Mononuclear cell (primary cell): ENCODE measurements at regions not wholly inside any gene's neighbourhood (a gene's known extent, or its start where the extent isn't known, plus 50 kb on each side); places are given as distances from the start of the nearest gene placed in this dataset.

Source experiments
- H3K27me3 ChIP-seq: 2 replicates; pipeline ENCODE4 v1.6.0; 2011; ENCODE audit warnings: low read length, control low read depth; ENCODE audit not compliant: insufficient read depth
- H3K4me1 ChIP-seq: 2 replicates; pipeline ENCODE4 v1.5.1; 2011; ENCODE audit warnings: mild to moderate bottlenecking, low read length, control low read depth; ENCODE audit not compliant: insufficient read depth
- H3K4me3 ChIP-seq: 2 replicates; pipeline ENCODE4 v1.5.1; 2011; ENCODE audit warnings: mild to moderate bottlenecking, low read length, moderate library complexity
- H3K9me3 ChIP-seq: 2 replicates; pipeline ENCODE4 v1.5.1; 2011; ENCODE audit warnings: low read depth, mild to moderate bottlenecking, control low read depth, low read length

DNA sequence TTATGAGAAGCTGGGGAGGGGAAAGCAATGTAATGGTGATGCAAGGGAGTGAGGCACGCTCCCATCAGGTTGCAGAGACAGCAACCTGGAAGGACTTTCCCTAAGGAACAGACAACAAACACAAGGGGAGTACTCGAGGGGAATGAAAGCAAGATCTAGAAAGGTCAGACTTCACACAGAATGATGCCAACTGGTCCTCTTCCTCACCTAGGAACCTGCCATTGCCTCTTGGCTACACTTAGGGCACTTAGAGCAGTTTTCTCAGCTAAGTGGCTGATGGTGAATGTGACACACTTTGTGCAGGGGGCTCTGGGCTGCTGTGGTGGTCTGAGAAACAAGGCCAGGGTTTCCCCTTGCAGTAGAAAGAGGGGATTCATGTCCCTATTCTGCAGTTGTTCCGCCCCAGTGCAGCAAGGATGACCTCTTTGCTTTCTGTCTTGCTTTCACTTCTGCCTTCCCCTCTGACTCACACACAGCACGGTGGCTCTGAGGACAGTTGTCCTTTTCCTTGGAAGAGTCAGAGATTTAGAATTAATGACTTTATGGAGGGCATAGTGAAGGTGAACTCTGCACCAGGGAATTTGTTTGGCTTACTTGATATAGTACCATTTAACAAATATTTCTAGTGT lies 394.0 kb upstream of the KLF4 start:
- Histone ChIP-seq H3K4me3 (no peak overlapping the region), H3K4me1 (peaks cover 21% of the 10 kb centered on the region), H3K27me3 (no peaks in the 10 kb centered on the region), H3K9me3 (no peaks in the 10 kb centered on the region)

DNA sequence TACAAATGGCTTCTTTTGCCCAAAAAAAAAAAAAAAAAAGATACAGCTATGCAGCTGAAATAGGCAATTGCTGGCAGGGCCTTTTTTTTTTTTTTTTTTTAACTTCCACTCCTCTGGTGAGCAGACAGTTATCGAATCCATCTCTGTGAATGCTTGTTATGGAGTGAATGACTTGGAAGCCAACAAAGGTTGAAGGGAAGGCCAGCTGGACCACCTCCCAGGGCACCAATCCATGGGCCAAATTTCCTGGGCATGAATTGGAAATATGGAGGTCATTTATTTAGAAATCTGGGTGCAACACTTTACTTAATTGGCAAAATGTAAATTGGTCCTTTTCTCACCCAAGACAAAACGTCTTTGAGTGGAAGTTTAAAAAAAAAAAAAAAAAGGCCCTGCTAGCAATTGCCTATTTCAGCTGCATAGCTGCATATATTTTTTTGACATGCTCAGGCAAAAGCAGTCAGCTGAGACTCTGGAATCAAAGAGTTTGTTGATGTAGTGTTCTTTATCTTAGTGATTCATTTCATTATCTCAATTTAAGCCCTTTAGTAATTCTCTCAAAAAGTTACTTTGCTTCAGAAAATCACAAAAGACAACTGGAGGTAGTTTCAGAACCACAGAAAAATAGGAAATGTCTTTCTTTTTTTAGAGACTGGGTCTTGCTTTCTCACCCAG lies 392.2 kb upstream of the KLF4 start:
- H3K4me1 ChIP-seq, result peaks cover 28% of the 10 kb centered on the region

DNA sequence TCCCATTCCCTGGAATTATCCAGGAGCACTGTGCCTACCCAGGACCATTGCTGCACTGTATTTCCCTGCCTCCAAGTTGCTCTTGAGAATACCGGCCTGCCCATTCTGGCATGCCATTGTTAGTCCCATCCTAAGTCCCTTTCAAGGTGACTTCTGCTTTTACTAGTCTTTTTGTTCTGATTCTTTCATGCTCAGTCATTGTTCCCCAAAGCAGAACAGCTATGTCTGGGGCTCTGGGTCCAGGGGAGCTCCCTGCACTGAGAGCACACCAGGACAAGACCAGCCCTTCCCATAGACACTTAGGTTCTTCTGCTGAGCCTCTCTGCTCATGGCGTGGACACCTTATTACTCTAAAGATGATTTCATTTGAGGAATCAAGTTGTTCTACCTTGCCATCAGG lies 388.9 kb upstream of the KLF4 start:
- Histone ChIP-seq H3K27me3 (no peaks in the 10 kb centered on the region), H3K4me3 (no peak overlapping the region), H3K4me1 (peaks cover 44% of the 10 kb centered on the region), H3K9me3 (no peaks in the 10 kb centered on the region)

More for the DNA sequence above, 392.2 kb upstream of the KLF4 start:
- Histone ChIP-seq H3K4me3 (no peak overlapping the region), H3K27me3 (no peaks in the 10 kb centered on the region), H3K9me3 (no peaks in the 10 kb centered on the region)

DNA sequence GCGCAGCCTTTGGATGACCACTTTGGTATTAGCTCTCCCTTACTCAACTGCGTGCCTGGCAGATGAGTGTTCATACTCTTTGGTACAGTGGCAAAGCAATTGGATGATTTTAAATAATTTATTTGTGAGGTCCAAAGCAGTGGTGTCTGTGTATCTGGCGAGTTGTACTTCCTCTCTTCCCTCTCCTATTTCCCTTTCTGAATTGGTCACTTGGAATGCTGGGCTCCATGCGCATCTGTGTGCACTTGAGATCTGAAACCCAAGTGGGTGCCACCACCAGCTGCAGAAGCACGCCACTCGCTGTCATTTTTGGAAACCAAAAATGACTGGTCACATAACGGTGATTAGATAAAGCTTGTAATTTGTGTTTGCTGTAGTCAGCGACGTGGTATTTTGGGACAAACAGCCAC lies 386.0 kb upstream of the KLF4 start:
- no peak overlapping the region for H3K4me3 ChIP-seq
- H3K27me3 ChIP-seq, result no peaks in the 10 kb centered on the region
- peaks cover 51% of the 10 kb centered on the region for H3K4me1 ChIP-seq

DNA sequence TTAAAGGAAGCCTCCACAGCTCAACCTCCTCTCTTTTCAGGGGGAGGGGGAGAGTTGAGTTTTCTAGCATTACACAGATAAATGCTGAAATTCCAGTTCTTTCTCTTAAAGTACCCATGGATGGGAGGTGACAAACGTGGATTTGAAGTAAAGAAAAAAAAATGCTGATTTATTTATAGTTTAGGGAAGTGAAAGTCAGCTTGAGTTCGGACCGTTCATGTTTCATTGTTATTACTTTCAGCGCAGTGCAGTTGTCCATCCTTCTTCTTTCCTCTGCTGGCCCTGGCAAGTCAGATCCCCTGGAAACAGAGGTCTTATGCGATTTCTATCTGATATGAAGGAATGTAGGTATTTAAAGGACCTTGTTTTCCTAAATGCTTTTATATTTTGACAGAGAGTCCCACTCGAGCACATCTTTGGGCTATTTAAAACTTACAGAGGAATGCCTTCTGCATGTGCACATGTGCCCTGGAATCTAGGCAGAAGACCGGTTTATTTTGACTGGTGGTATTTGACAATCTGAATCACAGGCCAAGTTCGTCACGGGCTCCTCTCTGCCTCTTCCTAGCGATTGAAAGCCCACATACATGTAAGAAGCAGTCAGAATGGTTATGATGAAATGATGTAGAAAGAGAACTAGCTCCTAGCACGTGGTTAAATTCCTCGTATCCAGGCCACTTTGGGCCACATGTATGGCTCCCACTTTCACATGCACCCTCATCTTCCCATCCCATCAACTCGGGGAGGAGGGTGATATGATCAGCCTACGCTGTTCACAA lies 385.2 kb upstream of the KLF4 start:
- no peak overlapping the region for H3K4me3 ChIP-seq
- H3K9me3 ChIP-seq, result no peaks in the 10 kb centered on the region
- no peaks in the 10 kb centered on the region for H3K27me3 ChIP-seq
- peaks cover 55% of the 10 kb centered on the region for H3K4me1 ChIP-seq

More for the DNA sequence above, 386.0 kb upstream of the KLF4 start:
- H3K9me3 ChIP-seq, result no peaks in the 10 kb centered on the region

DNA sequence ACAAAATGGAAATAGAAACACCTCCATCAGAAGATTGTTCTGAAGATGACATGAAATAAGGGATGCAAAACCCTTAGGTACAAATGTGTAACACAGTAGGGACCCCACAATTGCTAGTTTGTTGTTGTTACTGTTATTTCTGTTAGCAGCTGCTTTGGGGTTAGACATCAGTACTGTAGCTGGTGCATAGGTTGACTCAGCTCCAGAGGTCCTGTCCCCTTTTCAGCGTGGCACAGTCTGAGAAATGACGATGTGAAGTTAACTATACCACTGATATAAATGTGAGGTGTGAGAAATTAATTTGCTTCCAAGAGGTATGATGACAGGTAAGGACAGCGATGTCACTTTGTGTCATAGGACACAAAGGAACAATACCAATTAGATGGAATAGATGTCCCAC lies 384.6 kb upstream of the KLF4 start:
- no peak overlapping the region for H3K4me3 ChIP-seq
- H3K4me1 ChIP-seq, result peaks cover 62% of the 10 kb centered on the region
- no peaks in the 10 kb centered on the region for H3K27me3 ChIP-seq
- no peaks in the 10 kb centered on the region for H3K9me3 ChIP-seq

DNA sequence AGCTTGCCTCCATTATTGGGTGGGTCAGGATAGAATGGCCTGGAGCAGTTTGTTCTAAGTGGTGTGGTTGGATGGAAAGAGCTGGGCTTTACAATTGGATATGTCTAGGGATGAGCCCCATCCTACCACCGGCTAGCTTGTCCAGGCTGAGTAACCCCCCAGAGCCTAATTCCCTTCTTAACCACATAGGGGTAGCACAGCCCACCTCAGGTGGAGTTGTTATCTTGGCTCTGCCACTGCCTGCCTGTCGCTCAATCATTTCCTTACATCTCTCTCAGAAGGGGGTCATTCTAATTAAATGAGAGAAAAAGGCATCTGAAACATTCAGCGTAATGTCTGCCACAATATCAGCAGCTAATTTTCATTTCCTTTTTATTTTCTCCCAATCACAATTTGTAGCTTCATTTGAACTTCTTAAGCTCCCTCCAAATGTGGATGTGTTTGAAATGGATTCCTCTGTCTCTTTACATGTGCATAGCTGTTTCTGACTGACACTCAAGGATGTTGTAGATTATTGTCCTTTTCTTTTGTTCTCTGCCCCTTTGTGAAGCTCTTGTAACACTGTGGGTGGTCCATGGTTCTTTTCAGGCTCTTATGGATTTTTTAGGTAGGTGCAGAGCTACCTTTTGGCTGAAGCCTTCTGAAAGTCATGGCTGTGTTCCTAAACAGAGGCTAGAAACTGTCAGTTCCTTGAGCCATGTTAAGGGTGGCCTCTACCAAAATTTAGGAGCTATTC lies 383.1 kb upstream of the KLF4 start:
- no peak overlapping the region for H3K4me3 ChIP-seq
- H3K27me3 ChIP-seq, result no peaks in the 10 kb centered on the region
- H3K4me1 ChIP-seq, result peaks cover 66% of the 10 kb centered on the region
- H3K9me3 ChIP-seq, result no peaks in the 10 kb centered on the region

DNA sequence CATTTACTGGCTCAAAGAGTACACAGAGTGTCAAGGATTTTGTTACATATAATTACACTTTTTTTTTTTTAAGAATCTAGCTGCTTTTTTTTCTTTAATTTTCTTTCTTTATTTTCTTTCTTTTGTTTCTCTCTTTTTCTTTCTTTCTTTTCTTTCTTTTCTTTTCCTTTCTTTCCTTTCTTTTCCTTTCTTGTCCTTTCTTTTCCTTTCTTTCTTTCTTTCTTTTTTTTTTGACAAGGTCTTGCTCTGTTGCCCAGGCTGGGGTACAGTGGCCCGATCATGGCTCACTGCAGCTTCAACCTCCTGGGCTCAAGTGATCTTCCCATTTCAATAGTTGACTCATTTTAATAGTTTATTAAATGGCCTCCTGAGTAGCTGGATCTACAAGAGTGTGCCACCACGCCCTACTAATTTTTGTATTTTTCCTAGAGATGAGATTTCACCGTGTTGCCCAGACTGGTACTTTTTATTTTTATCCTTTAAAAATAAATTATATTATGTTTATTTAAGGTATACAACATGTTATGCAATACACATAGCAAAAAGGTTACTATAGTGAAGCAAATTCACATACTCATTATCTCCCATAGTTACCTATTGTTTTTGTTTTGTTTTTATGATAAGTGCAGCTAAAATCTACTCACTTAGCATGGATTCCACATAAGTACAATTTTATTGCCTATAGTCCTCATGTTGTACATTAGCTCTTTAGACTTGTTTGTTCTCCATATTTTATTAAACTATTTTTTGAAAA lies 381.5 kb upstream of the KLF4 start:
- H3K4me3 ChIP-seq, result no peak overlapping the region
- peaks cover 77% of the 10 kb centered on the region for H3K4me1 ChIP-seq
- no peaks in the 10 kb centered on the region for H3K9me3 ChIP-seq
- H3K27me3 ChIP-seq, result no peaks in the 10 kb centered on the region

DNA sequence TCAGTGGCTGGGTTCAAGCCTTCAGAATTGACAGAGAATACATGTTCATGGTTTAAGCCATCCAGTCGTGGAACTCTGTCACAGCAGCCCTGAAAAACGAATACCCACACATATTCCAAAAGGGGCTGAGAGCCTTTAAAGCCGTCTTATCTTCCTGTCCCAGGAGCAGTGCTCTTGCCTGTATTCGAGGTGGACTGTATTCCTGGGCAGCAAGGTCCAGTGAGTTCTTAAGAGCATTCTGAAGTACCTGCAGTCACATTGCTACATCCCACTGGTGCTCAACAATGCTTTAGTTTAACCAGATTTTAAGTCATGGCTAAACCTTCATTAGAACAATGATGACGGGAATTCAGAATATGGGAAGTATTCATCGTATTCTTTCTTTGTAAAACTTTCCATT lies 380.7 kb upstream of the KLF4 start:
- no peaks in the 10 kb centered on the region for H3K27me3 ChIP-seq
- H3K4me3 ChIP-seq, result no peak overlapping the region
- H3K4me1 ChIP-seq, result peaks cover 76% of the 10 kb centered on the region
- no peaks in the 10 kb centered on the region for H3K9me3 ChIP-seq

DNA sequence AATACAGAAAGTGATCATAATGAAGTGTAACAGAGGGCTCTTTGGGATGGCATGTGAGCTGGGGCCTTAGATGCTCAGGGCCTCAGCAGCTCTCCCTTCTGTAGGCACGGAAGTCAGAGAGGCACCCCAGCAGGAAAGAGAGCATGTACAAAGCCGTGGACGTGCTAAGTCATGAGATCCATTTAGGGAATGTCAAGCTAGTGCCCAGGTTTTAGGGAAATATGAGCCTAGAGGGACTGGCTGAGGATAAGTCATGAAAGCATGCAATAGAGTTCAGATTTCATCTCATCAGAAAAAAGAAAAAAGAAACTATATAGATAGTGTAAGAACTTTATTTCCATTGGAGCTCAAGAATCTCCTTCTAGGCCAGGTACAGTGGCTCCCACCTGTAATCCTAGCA lies 379.5 kb upstream of the KLF4 start:
- Histone ChIP-seq H3K4me1 (peaks cover 76% of the 10 kb centered on the region), H3K4me3 (no peak overlapping the region), H3K27me3 (no peaks in the 10 kb centered on the region), H3K9me3 (no peaks in the 10 kb centered on the region)

DNA sequence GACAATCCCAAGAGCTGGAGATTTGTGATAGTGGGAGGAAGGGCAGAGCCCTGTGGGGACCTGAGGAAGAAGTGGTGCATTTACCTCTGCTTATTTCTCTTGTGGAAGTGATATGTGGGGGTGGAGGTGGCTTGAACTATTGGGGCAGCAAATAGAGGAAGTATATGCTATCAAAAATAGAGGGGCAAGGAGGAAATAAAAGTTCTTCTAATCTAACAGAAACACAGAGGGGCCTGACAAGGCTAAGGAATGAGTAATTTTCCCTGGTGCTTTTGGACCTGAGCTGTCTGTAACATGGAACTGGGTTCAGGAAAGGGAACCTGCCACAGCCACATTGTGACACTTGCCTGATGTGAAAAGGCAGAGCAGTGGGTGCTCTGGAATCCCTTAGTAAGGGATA lies 378.6 kb upstream of the KLF4 start:
- H3K4me3 ChIP-seq, result no peak overlapping the region
- H3K9me3 ChIP-seq, result no peaks in the 10 kb centered on the region
- no peaks in the 10 kb centered on the region for H3K27me3 ChIP-seq
- H3K4me1 ChIP-seq, result peaks cover 75% of the 10 kb centered on the region

DNA sequence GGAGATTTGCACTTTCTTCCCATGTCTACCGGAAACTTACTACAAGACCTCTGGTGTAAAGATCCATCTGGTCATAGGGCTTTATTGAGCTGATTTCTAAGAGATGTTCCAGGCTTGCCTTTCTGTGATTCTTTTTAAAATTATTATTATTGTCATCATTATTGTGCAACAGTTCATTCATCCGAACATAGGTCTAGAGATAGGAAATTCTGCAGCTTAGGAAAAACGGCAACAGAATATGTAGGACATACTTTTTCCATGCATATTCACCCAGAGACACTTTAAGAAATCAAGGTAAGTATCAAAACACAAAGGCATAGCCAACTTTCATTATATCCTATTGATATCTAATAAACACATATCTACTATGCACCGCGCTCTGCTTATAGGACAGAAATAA lies 378.2 kb upstream of the KLF4 start:
- peaks cover 75% of the 10 kb centered on the region for H3K4me1 ChIP-seq
- no peak overlapping the region for H3K4me3 ChIP-seq
- H3K27me3 ChIP-seq, result no peaks in the 10 kb centered on the region
- no peaks in the 10 kb centered on the region for H3K9me3 ChIP-seq

DNA sequence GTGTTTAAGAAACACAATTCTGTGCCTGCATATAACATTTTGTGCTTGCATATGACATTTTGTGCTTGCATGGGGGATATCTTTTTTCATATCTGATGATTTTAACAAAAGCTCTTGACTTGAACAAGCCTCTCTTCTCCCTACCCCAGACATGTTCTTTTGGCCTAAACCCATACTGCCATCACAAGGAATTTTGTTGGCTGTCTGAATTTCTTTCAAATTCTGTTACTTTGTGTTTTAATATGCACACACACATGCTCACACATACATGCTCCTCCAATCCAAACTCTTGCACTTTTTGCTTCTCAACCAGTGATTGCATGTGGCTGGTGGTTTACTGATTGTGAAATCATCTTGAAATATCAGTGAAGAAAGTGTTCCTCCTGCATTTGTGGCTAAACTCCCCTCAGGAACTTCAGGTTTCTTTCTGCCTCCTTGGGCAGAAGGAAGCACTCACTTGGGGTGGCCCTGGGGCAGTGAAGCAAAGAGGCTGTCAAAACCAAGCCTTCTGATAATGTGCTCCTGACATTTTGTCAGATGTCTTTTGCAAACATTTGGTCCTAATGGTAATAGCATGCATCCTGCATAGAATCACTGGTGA lies 377.2 kb upstream of the KLF4 start:
- H3K4me3 ChIP-seq, result no peak overlapping the region
- H3K9me3 ChIP-seq, result no peaks in the 10 kb centered on the region
- no peaks in the 10 kb centered on the region for H3K27me3 ChIP-seq
- H3K4me1 ChIP-seq, result peaks cover 79% of the 10 kb centered on the region

DNA sequence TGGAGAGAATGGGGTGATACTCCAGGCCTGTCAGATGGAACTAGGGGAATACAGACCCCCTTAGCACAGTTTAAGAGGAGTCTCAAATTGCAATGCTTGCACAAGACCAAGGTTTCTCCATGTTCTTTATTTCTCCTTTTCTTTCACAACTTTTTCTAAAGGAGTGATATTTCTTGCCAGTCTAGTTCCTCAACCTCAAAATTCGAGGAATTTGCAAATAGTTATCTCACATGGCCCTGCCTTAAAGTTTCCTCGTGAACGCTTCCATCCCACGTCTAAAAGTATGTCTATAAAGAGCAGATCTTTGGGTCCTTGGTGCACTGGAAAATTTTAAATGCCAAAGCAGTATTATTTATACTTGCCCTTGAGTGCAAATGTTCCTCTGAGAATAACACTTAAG lies 373.8 kb upstream of the KLF4 start:
- Histone ChIP-seq H3K4me1 (peaks cover 76% of the 10 kb centered on the region), H3K9me3 (no peaks in the 10 kb centered on the region), H3K4me3 (no peak overlapping the region), H3K27me3 (no peaks in the 10 kb centered on the region)
